SK-N-SH (cell line): ENCODE measurements at regions not wholly inside any gene's neighbourhood (a gene's known extent, or its start where the extent isn't known, plus 50 kb on each side); places are given as distances from the start of the nearest gene placed in this dataset.

ENCODE experiments used
- CTCF ChIA-PET: fragments of 300-600, 350-600 bp; formaldehyde crosslinking; extraction: SDS; loops from one replicate; lab custom pipeline; 2021; lab: Yijun Ruan, JAX
- POLR2A ChIA-PET: fragments of 350-600 bp; sonication (Branson Sonifier 250); formaldehyde crosslinking; extraction: SDS; loops from one replicate; lab custom pipeline; 2020; ENCODE audit warnings: antibody characterized with exemption, inconsistent platforms; lab: Yijun Ruan, JAX
- DNase-seq: peaks from one replicate; pipeline ENCODE4 v3.0.0; 2012
- H2AFZ ChIP-seq: fragments of 200-600 bp; sonication (generic); 2 replicates; pipeline ENCODE4 v1.8.1; 2016; ENCODE audit warnings: antibody characterized with exemption, mild to moderate bottlenecking, low read depth
- H3F3A ChIP-seq: fragments of 200-600 bp; sonication (generic); replicated peaks from 2 replicates; pipeline ENCODE3; 2016; ENCODE audit warnings: antibody characterized with exemption, mild to moderate bottlenecking; ENCODE audit not compliant: insufficient read depth
- H3K27ac ChIP-seq, 2 experiments: fragments of 200-500 bp in 1 of 2; fragments of 200-600 bp in 1 of 2; sonication (Bioruptor generic) in 1 of 2; sonication (generic), shearing (Covaris generic) in 1 of 2; 2 replicates each; pipeline versions ENCODE4 v1.5.1 to v1.6.1; 2014 to 2016; ENCODE audit warnings: low read depth in 2 of 2, inconsistent platforms in 1 of 2, low read length in 1 of 2, mild to moderate bottlenecking in 1 of 2, mixed read lengths in 1 of 2
- H3K27me3 ChIP-seq: fragments of 200-600 bp; sonication (generic), shearing (Covaris generic); 2 replicates; pipeline ENCODE4 v1.6.1; 2016; ENCODE audit warnings: mixed run types; ENCODE audit not compliant: insufficient read depth
- H3K36me3 ChIP-seq, 2 experiments: fragments of 200-500 bp in 1 of 2; fragments of 200-600 bp in 1 of 2; sonication (Bioruptor generic) in 1 of 2; sonication (generic) in 1 of 2; replicated peaks in 1 of 2; 2 replicates each; pipeline versions ENCODE3 to v1.5.1; 2014 to 2016; ENCODE audit warnings: low read length in 1 of 2, mild to moderate bottlenecking in 1 of 2; ENCODE audit not compliant: insufficient read depth in 2 of 2, control insufficient read depth in 1 of 2
- H3K4me1 ChIP-seq, 2 experiments: fragments of 200-500 bp in 1 of 2; fragments of 200-600 bp in 1 of 2; sonication (Bioruptor generic) in 1 of 2; sonication (generic), shearing (Covaris generic) in 1 of 2; 2 replicates each; pipeline versions ENCODE4 v1.5.1 to v1.6.1; 2014 to 2016; ENCODE audit warnings: low read depth in 1 of 2, low read length in 1 of 2, mixed run types in 1 of 2; ENCODE audit not compliant: insufficient read depth in 2 of 2, control insufficient read depth in 1 of 2
- H3K4me2 ChIP-seq: fragments of 200-600 bp; sonication (generic), shearing (Covaris generic); 2 replicates; pipeline ENCODE4 v1.6.1; 2017; ENCODE audit warnings: mixed run types
- H3K4me3 ChIP-seq, 2 experiments: fragments of 200-500 bp in 1 of 2; fragments of 200-600 bp in 1 of 2; sonication (Bioruptor generic) in 1 of 2; sonication (generic), shearing (Covaris generic) in 1 of 2; 2 replicates each; pipeline versions ENCODE4 v1.5.1 to v1.8.1; 2014 to 2016; ENCODE audit warnings: low read depth in 2 of 2, inconsistent platforms in 1 of 2, low read length in 1 of 2, mild to moderate bottlenecking in 1 of 2, mixed read lengths in 1 of 2, moderate library complexity in 1 of 2
- H3K79me2 ChIP-seq: fragments of 200-600 bp; sonication (generic); 2 replicates; pipeline ENCODE4 v1.8.1; 2017; ENCODE audit warnings: mild to moderate bottlenecking; ENCODE audit not compliant: insufficient read depth
- H3K9ac ChIP-seq: fragments of 200-600 bp; sonication (generic); 2 replicates; pipeline ENCODE4 v1.6.1; 2017; ENCODE audit warnings: mixed run types
- H3K9me2 ChIP-seq: fragments of 200-600 bp; sonication (generic); 2 replicates; pipeline ENCODE4 v1.6.1; 2017; ENCODE audit warnings: mixed run types
- H3K9me3 ChIP-seq: fragments of 200-600 bp; sonication (generic); 2 replicates; pipeline ENCODE4 v1.6.1; 2017; ENCODE audit warnings: mixed run types, mild to moderate bottlenecking, moderate library complexity
- H4K20me1 ChIP-seq: fragments of 200-600 bp; sonication (generic); 2 replicates; pipeline ENCODE4 v1.6.1; 2017; ENCODE audit warnings: mild to moderate bottlenecking, mixed run types; ENCODE audit not compliant: insufficient read depth
- CHD2 ChIP-seq: fragments of 150-350 bp; IDR thresholded peaks from 2 replicates; pipeline ENCODE4 v1.6.1; 2018; ENCODE audit warnings: low read length; ENCODE audit not compliant: partially characterized antibody
- ELF1 ChIP-seq: IDR thresholded peaks from 2 replicates; pipeline ENCODE4 v1.4.0; 2012
- EP300 ChIP-seq, 2 experiments: IDR thresholded peaks; 2 replicates each; pipeline versions ENCODE4 v1.4.0 to v1.6.1; 2012; ENCODE audit warnings: borderline replicate concordance in 1 of 2, low read depth in 1 of 2, low read length in 1 of 2
- FOXM1 ChIP-seq: IDR thresholded peaks from 2 replicates; pipeline ENCODE4 v1.4.0; 2012; ENCODE audit warnings: low read depth, mild to moderate bottlenecking
- IRF3 ChIP-seq: fragments of 150-350 bp; IDR thresholded peaks from 2 replicates; pipeline ENCODE4 v1.6.1; 2016; ENCODE audit warnings: mild to moderate bottlenecking, low read depth, low read length
- JUND ChIP-seq: IDR thresholded peaks from 2 replicates; pipeline ENCODE4 v1.4.0; 2012
- NRF1 ChIP-seq: IDR thresholded peaks from 2 replicates; pipeline ENCODE4 v1.6.1; 2012; ENCODE audit warnings: low read depth, mild to moderate bottlenecking, low read length
- PBX3 ChIP-seq: IDR thresholded peaks from 2 replicates; pipeline ENCODE4; 2012
- POLR2AphosphoS5 ChIP-seq: IDR thresholded peaks from 2 replicates; pipeline ENCODE4 v1.6.1; 2012; ENCODE audit warnings: low read depth, low read length
- RFX5 ChIP-seq: IDR thresholded peaks from 2 replicates; pipeline ENCODE4 v1.6.1; 2012; ENCODE audit warnings: mild to moderate bottlenecking, improper control_type of control experiment, low read length
- RXRA ChIP-seq: IDR thresholded peaks from 2 replicates; pipeline ENCODE4 v1.4.0; 2012; ENCODE audit warnings: low read depth, mild to moderate bottlenecking, borderline replicate concordance
- SIN3A ChIP-seq: IDR thresholded peaks from 2 replicates; pipeline ENCODE4 v1.6.1; 2012; ENCODE audit warnings: low read depth, mild to moderate bottlenecking, low read length, moderate library complexity, borderline replicate concordance
- USF1 ChIP-seq: IDR thresholded peaks from 2 replicates; pipeline ENCODE4 v1.4.0; 2012; ENCODE audit warnings: low read depth, borderline replicate concordance
- YY1 ChIP-seq: IDR thresholded peaks from 2 replicates; pipeline ENCODE4 v1.4.0; 2012; ENCODE audit warnings: low read depth, mild to moderate bottlenecking
- ZBTB33 ChIP-seq: IDR thresholded peaks from 2 replicates; pipeline ENCODE4 v1.4.0; 2012; ENCODE audit warnings: low read depth, borderline replicate concordance
- WGBS: methylation state at CpG from one replicate; pipeline ENCODE4 v1.1.6; 2017; ENCODE audit warnings: low lambda C conversion rate; 5-methylcytosine and 5-hydroxymethylcytosine counted together
- TF ChIP-seq, protein P1 (sequence below): fragments of 200-600 bp; sonication (generic); IDR thresholded peaks from 2 replicates; pipeline ENCODE4 v1.6.1; 2017; ENCODE audit warnings: antibody characterized with exemption, mild to moderate bottlenecking, moderate library complexity
- TF ChIP-seq, protein P2 (sequence below): fragments of 150-350 bp; IDR thresholded peaks from 2 replicates; pipeline ENCODE4 v1.6.1; 2017; ENCODE audit warnings: antibody characterized with exemption, low read length, low read depth, borderline replicate concordance

DNA sequence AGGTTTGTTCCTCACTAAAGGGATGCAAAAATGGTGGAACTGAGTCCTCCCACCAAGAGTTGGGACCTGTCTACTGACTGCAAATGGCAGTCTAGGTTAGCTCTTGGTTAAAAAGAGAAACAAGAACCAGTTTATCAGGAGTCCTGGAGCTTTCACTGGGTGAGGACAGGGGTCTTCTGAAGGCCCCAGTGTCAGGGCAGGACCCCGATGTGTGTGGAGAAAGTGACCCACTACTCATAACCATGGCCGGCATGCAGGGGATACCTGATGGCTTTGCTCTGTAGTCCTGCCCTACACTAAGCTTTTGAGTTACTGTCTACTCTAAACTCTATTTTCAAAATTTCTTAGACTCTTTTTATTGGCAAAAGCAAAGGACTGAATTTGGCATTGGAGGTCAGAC is 220.5 kb downstream of the ANKRD60 start (continued):
- no peak for TF ChIP-seq PBX3

DNA sequence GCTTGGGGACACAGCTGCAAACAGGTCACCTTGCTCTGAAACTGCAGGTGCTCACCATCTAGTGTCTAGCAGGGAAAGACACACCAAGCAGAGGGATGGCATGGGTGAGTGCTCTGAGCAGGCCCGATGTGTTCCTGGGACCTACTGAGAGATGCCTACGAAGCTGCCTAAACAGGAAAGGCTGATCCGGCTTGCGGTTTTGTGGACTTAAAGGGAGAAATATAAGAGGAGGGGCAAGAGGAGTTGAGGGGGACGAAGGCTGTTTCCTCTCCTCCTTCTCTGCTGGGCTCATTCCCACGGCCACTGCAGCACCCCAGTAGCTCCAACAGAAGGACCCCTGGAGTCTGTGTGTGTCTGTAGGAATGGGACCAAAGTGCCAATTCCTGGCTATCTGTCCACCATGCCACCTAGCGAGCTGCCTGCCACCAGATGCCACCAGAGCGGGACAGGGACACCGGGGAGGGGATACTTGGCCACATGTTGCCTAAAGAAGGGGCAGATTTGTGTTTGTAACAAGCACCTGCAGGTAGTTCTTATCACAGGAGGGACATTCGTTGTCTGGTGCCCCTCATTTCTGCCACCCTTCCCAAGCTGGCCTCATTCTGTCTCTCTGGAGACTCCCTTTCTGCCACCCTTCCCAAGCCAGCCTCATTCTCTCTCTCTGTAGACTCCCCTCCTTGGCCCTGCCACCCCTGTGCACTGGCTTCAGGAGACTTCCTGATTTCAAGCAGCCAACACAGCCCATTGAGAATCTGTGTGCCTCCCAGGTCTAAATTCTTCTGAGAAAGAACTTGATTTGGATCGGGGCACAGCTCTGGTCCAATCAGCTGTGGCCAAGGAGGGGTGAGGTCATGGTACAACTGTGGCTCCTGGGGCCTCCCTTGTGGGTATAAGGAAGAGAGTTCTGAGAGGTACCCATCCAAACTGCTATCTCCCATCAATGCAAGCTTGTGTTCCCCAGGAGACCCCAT is 221.8 kb downstream of the ANKRD60 start:
- no peak for DNase-seq
- TF ChIP-seq JUND = no peak
- TF ChIP-seq, protein P1, sequence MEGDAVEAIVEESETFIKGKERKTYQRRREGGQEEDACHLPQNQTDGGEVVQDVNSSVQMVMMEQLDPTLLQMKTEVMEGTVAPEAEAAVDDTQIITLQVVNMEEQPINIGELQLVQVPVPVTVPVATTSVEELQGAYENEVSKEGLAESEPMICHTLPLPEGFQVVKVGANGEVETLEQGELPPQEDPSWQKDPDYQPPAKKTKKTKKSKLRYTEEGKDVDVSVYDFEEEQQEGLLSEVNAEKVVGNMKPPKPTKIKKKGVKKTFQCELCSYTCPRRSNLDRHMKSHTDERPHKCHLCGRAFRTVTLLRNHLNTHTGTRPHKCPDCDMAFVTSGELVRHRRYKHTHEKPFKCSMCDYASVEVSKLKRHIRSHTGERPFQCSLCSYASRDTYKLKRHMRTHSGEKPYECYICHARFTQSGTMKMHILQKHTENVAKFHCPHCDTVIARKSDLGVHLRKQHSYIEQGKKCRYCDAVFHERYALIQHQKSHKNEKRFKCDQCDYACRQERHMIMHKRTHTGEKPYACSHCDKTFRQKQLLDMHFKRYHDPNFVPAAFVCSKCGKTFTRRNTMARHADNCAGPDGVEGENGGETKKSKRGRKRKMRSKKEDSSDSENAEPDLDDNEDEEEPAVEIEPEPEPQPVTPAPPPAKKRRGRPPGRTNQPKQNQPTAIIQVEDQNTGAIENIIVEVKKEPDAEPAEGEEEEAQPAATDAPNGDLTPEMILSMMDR = no peak
- no peak for TF ChIP-seq PBX3
- no peak for TF ChIP-seq RXRA
- no peak for TF ChIP-seq RFX5
- no peak for TF ChIP-seq NRF1
- TF ChIP-seq, protein P2, sequence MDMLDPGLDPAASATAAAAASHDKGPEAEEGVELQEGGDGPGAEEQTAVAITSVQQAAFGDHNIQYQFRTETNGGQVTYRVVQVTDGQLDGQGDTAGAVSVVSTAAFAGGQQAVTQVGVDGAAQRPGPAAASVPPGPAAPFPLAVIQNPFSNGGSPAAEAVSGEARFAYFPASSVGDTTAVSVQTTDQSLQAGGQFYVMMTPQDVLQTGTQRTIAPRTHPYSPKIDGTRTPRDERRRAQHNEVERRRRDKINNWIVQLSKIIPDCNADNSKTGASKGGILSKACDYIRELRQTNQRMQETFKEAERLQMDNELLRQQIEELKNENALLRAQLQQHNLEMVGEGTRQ = no peak
- no peak for TF ChIP-seq POLR2AphosphoS5
- no peak for TF ChIP-seq USF1
- TF ChIP-seq YY1 = no peak
- no peak for TF ChIP-seq FOXM1
- TF ChIP-seq IRF3 = no peak
- no peak for TF ChIP-seq ELF1
- no peak for TF ChIP-seq ZBTB33
- TF ChIP-seq EP300 (IDR thresholded peaks at IDR 0.05; ENCODE audit: borderline replicate concordance in 1 of 2, low read depth in 1 of 2, low read length in 1 of 2) = no peak
- no peak for TF ChIP-seq CHD2
- no peak for TF ChIP-seq SIN3A
- H4K20me1 ChIP-seq = no peaks in the 10 kb centered on the region
- CTCF ChIA-PET = interaction anchor here (0.9 to 1.1 kb wide), 2 partner anchors 20 to 21 kb away, joined by 4 to 5 read pairs; no protein-coding TSS in a partner anchor
- no peak overlapping the region for H2AFZ ChIP-seq
- H3K9me3 ChIP-seq = no peaks in the 10 kb centered on the region
- no peaks in the 10 kb centered on the region for H3K79me2 ChIP-seq
- WGBS = 77% methylated on average over 10 of the region's 11 CpGs
- no peaks in the 10 kb centered on the region for H3K36me3 ChIP-seq
- H3K27ac ChIP-seq = no peak overlapping the region; a peak in 1 of 4 replicates
- no peak overlapping the region for H3K4me2 ChIP-seq
- H3K9me2 ChIP-seq = no peaks in the 10 kb centered on the region
- H3K4me3 ChIP-seq = no peak overlapping the region
- POLR2A ChIA-PET = no interaction called here
- no peak overlapping the region for H3K9ac ChIP-seq
- no peaks in the 10 kb centered on the region for H3F3A ChIP-seq
- H3K27me3 ChIP-seq = no peaks in the 10 kb centered on the region
- peaks cover 0 to 30% of the 10 kb centered on the region in 2 experiments; a peak in 2 of 4 replicates for H3K4me1 ChIP-seq
